Keratinocyte (primary cell): ENCODE measurements at regions not wholly inside any gene's neighbourhood (a gene's known extent, or its start where the extent isn't known, plus 50 kb on each side); places are given as distances from the start of the nearest gene placed in this dataset.

Experiments used
- DNase-seq: peaks from one replicate; pipeline ENCODE4 v3.0.0-alpha.2; 2011; ENCODE audit warnings: low read depth, missing footprints, low spot score
- FAIRE-seq: peaks from 2 replicates; lab custom pipeline; 2011; peaks lifted over from hg19 to GRCh38; lab: Jason Lieb, UNC
- H2AFZ ChIP-seq: 2 replicates; pipeline ENCODE4 v1.6.0; 2012; ENCODE audit warnings: low read length, control low read depth, inconsistent platforms; ENCODE audit not compliant: control insufficient read depth
- H3K27ac ChIP-seq: 2 replicates; pipeline ENCODE4 v1.5.1; 2011; ENCODE audit warnings: low read length; ENCODE audit not compliant: control insufficient read depth, insufficient read depth
- H3K27me3 ChIP-seq: 3 replicates; pipeline ENCODE4 v1.6.0; 2011; ENCODE audit warnings: low read length; ENCODE audit not compliant: control insufficient read depth, insufficient read depth; ENCODE audit errors: extremely low read depth
- H3K36me3 ChIP-seq, 2 experiments: 2 replicates in 1 of 2; 3 replicates in 1 of 2; pipeline ENCODE4 v1.5.1; 2011; ENCODE audit warnings: low read length in 2 of 2, mild to moderate bottlenecking in 1 of 2; ENCODE audit not compliant: control insufficient read depth in 2 of 2, insufficient read depth in 2 of 2; ENCODE audit errors: extremely low read depth in 1 of 2
- H3K4me1 ChIP-seq: 3 replicates; pipeline ENCODE4 v1.5.1; 2011; ENCODE audit warnings: low read length; ENCODE audit not compliant: control insufficient read depth, insufficient read depth; ENCODE audit errors: extremely low read depth
- H3K4me2 ChIP-seq: 3 replicates; pipeline ENCODE4 v1.6.0; 2011; ENCODE audit warnings: low read depth, low read length; ENCODE audit not compliant: control insufficient read depth, insufficient read depth; ENCODE audit errors: extremely low read depth
- H3K4me3 ChIP-seq, 3 experiments: fragments of 200-600 bp in 1 of 3; sonication (generic) in 1 of 3; 2 replicates in 2 of 3; 3 replicates in 1 of 3; pipeline ENCODE4 v1.5.1; 2011 to 2016; ENCODE audit warnings: low read length in 3 of 3, mild to moderate bottlenecking in 3 of 3, control low read depth in 2 of 3, inconsistent platforms in 1 of 3, low read depth in 1 of 3, mixed read lengths in 1 of 3, mixed run types in 1 of 3, moderate library complexity in 1 of 3; ENCODE audit not compliant: control insufficient read depth in 2 of 3, insufficient read depth in 2 of 3; ENCODE audit errors: extremely low read depth in 1 of 3
- H3K79me2 ChIP-seq: 2 replicates; pipeline ENCODE4 v1.6.0; 2012; ENCODE audit warnings: low read length; ENCODE audit not compliant: control insufficient read depth, insufficient read depth
- H3K9ac ChIP-seq: 3 replicates; pipeline ENCODE4 v1.6.0; 2011; ENCODE audit warnings: low read length; ENCODE audit not compliant: control insufficient read depth, insufficient read depth; ENCODE audit errors: extremely low read depth
- H3K9me1 ChIP-seq: 3 replicates; pipeline ENCODE4 v1.6.0; 2011; ENCODE audit warnings: low read length; ENCODE audit not compliant: control insufficient read depth, insufficient read depth; ENCODE audit errors: extremely low read depth
- H3K9me3 ChIP-seq: 2 replicates; pipeline ENCODE4 v1.5.1; 2012; ENCODE audit warnings: low read depth, low read length; ENCODE audit not compliant: control insufficient read depth
- H4K20me1 ChIP-seq: 3 replicates; pipeline ENCODE4 v1.6.0; 2011; ENCODE audit warnings: low read length; ENCODE audit not compliant: control insufficient read depth, insufficient read depth; ENCODE audit errors: extremely low read depth
- EZH2 ChIP-seq: IDR thresholded peaks from one replicate; pipeline ENCODE4 v1.6.1; 2012; ENCODE audit warnings: inconsistent platforms, mild to moderate bottlenecking, low read length, moderate library complexity
- dilution Hi-C: fragments of 300-500 bp; cut with MboI; formaldehyde crosslinking; loops from one replicate; pipeline ENCODE4 v1.7.0; 2020; ENCODE audit warnings: low sequenced_read_pairs; ENCODE audit not compliant: extremely low pct_ligation_motif_present
- TF ChIP-seq, protein P1 (sequence below), 3 experiments: IDR thresholded peaks in 1 of 3; conservative IDR thresholded peaks in 1 of 3; optimal IDR thresholded peaks in 1 of 3; 2 replicates in 2 of 3; 3 replicates in 1 of 3; pipeline versions ENCODE3 to v1.5.1; 2011; ENCODE audit warnings: low read length in 3 of 3, mild to moderate bottlenecking in 3 of 3, moderate library complexity in 2 of 3, control low read depth in 1 of 3, inconsistent platforms in 1 of 3; ENCODE audit not compliant: insufficient read depth in 2 of 3; ENCODE audit errors: extremely low read depth in 1 of 3

DNA sequence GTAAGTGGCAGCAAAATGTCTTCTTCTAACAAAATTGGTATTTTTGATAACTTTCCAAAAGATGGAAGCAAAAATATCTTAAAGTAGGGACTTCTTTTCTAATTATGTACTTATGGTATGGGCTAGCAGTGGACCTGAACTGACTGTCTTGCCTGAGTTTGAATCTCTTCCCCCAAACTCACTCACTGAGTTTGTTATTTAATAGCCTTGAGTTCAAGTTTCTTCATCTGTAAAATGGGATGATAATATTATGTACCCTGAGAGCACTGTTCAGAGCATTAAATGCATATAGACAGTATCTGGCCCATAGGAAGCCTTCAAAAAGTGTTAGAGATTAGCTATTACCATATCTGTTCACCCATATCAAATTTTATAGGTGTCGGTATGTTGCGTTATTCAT, 210.4 kb upstream of the NUDT4 start:
- H2AFZ ChIP-seq, result no peak overlapping the region
- H4K20me1 ChIP-seq, result no peaks in the 10 kb centered on the region
- no peaks in the 10 kb centered on the region for H3K79me2 ChIP-seq
- DNase-seq, result no peak
- no peak overlapping the region for H3K4me2 ChIP-seq
- no peaks in the 10 kb centered on the region for H3K36me3 ChIP-seq
- no peaks in the 10 kb centered on the region for H3K9me3 ChIP-seq
- no peak overlapping the region for H3K4me3 ChIP-seq
- H3K9me1 ChIP-seq, result no peaks in the 10 kb centered on the region
- dilution Hi-C loops, result no loop called here
- H3K27me3 ChIP-seq, result no peaks in the 10 kb centered on the region
- H3K9ac ChIP-seq, result no peak overlapping the region
- no peak for FAIRE-seq
- no peak overlapping the region for H3K27ac ChIP-seq
- TF ChIP-seq EZH2, result no peak
- TF ChIP-seq, protein P1, sequence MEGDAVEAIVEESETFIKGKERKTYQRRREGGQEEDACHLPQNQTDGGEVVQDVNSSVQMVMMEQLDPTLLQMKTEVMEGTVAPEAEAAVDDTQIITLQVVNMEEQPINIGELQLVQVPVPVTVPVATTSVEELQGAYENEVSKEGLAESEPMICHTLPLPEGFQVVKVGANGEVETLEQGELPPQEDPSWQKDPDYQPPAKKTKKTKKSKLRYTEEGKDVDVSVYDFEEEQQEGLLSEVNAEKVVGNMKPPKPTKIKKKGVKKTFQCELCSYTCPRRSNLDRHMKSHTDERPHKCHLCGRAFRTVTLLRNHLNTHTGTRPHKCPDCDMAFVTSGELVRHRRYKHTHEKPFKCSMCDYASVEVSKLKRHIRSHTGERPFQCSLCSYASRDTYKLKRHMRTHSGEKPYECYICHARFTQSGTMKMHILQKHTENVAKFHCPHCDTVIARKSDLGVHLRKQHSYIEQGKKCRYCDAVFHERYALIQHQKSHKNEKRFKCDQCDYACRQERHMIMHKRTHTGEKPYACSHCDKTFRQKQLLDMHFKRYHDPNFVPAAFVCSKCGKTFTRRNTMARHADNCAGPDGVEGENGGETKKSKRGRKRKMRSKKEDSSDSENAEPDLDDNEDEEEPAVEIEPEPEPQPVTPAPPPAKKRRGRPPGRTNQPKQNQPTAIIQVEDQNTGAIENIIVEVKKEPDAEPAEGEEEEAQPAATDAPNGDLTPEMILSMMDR (optimal IDR thresholded peaks at IDR 0.05 in 1 of 3, IDR thresholded peaks at IDR 0.05 in 1 of 3, conservative IDR thresholded peaks at IDR 0.05 in 1 of 3; ENCODE audit: extremely low read depth in 1 of 3, insufficient read depth in 2 of 3, low read length in 3 of 3), result no peak
- H3K4me1 ChIP-seq, result no peaks in the 10 kb centered on the region

DNA sequence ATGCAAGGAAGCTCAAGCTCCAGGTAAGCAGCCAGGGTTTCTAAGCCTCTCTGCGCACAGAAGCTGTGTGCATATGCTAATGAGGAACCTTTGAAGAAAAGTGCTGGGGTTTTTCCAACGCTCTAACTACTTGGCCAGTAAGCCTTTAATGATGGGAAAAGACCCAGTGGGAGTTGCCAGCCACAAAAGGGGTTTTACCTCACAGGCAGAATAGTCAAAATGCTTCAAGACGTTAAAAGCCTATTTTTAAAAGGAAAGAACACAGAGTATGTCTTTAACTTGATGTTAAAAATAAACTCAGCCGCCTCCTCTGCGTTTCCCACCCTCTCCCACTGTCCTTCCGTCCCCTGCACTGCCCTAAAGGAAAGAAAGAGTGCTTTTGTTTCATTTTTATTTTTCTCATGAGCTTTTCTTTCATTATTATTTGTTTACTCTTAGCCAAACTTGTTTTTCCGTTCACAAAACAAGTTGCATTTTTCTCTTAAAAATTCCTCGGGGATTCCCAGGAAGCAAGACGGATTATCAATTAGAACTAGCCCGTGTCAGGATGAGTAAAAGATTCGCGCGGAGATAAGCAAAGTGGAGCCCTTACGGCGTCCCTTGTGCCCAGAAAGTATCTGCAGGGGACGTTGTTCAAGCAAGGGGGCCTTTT, 209.8 kb upstream of the NUDT4 start:
- Histone ChIP-seq H3K79me2 (no peaks in the 10 kb centered on the region), H3K4me1 (no peaks in the 10 kb centered on the region), H3K4me2 (peak overlapping the region; percentile 62), H3K4me3 (peak overlapping the region in 2 of 3 experiments; percentile 42 to 43), H2AFZ (peak overlapping the region; percentile 7), H4K20me1 (no peaks in the 10 kb centered on the region), H3K9me1 (no peaks in the 10 kb centered on the region), H3K27ac (no peak overlapping the region), H3K9ac (peak overlapping the region; percentile 38), H3K36me3 (no peaks in the 10 kb centered on the region), H3K9me3 (no peaks in the 10 kb centered on the region), H3K27me3 (no peaks in the 10 kb centered on the region)
- DNase-seq (no peak), FAIRE-seq (no peak)
- dilution Hi-C loops, result no loop called here
- TF ChIP-seq EZH2, result no peak
- TF ChIP-seq, protein P1 (optimal IDR thresholded peaks at IDR 0.05 in 1 of 3, IDR thresholded peaks at IDR 0.05 in 1 of 3, conservative IDR thresholded peaks at IDR 0.05 in 1 of 3; ENCODE audit: extremely low read depth in 1 of 3, insufficient read depth in 2 of 3, low read length in 3 of 3), result no peak
